Activated naive CD8-positive, alpha-beta T cell (primary cell): ENCODE measurements at regions not wholly inside any gene's neighbourhood (a gene's known extent, or its start where the extent isn't known, plus 50 kb on each side); places are given as distances from the start of the nearest gene placed in this dataset.
"Not testable (repeated sequence)": the region's sequence is repeated elsewhere in the genome, so short reads cannot be mapped to it uniquely, and the experiment has no call there.

ENCODE experiments used
- H3K27ac Mint-ChIP-seq: one replicate; pipeline ENCODE4 v1.8.0; 2021; ENCODE audit warnings: mixed read lengths
- H3K27me3 Mint-ChIP-seq: one replicate; pipeline ENCODE4 v1.8.0; 2021; ENCODE audit warnings: mixed read lengths
- H3K36me3 Mint-ChIP-seq: one replicate; pipeline ENCODE4 v1.8.0; 2021; ENCODE audit warnings: mixed read lengths
- H3K4me1 Mint-ChIP-seq: one replicate; pipeline ENCODE4 v1.8.0; 2021; ENCODE audit warnings: low read depth, mixed read lengths
- H3K4me3 Mint-ChIP-seq: one replicate; pipeline ENCODE4 v1.8.0; 2021; ENCODE audit warnings: mild to moderate bottlenecking, mixed read lengths
- H3K9me3 Mint-ChIP-seq: one replicate; pipeline ENCODE4 v1.8.0; 2021; ENCODE audit warnings: low read depth, mixed read lengths

DNA sequence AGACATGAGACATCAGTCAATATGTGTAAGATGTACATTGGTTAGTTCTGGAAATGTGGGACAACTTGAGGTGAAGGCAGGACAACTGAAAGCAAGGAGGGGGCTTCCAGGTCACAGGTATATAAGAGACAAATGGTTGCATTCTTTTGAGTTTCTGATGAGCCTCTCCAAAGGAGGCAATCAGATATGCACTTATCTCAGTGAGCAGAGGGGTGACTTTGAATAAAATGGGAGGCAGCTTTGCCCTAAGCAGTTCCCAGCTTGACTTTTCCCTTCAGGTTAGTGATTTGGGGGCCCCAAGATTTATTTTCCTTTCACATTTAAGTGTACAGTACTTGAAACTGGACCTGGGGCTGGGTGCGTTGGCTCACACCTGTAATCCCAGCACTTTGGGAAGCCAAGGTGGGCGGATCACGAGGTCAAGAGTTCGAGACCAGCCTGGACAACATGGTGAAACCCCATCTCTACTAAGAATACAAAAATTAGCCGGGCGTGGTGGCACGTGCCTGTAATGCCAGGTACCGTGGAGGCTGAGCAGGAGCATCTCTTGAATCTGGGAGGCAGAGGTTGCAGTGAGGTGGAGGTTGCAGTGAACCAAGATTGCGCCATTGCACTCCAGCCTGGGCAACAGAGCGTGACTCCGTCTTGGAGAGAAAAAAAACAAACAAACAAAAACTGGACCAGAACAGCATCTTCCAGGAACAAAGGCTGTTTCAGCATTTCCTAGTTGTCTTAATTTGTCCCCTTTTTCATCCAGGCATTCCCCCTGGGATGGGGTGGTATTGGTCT, 130.9 kb upstream of the ZNF746 start:
- H3K27ac Mint-ChIP-seq, H3K4me1 Mint-ChIP-seq, H3K36me3 Mint-ChIP-seq, H3K4me3 Mint-ChIP-seq, H3K9me3 Mint-ChIP-seq, H3K27me3 Mint-ChIP-seq: not testable (repeated sequence)

DNA sequence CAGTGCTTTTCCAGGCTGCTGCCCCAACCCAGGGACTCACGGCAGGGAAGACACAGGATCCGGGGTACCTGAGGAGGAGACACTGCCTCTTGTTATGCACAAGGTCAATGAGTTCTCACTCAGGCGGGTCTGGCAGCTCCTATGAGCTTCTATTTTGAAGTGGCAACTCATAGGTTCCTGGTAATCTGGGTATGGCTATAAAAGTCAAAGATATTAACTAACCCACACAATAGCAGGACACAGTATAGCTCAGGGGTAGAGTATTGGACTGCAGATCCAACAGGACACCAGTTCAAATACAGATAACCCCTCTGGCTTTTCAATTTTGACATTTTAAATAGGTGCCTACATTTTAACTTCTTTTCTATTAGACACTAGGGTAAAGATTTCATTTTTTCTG, 130.3 kb upstream of the ZNF746 start:
- peaks cover 16% of the 10 kb centered on the region for H3K4me1 Mint-ChIP-seq
- H3K9me3 Mint-ChIP-seq = no peaks in the 10 kb centered on the region
- no peak overlapping the region for H3K4me3 Mint-ChIP-seq
- H3K27ac Mint-ChIP-seq = no peak overlapping the region
- H3K36me3 Mint-ChIP-seq = no peaks in the 10 kb centered on the region
- no peaks in the 10 kb centered on the region for H3K27me3 Mint-ChIP-seq

DNA sequence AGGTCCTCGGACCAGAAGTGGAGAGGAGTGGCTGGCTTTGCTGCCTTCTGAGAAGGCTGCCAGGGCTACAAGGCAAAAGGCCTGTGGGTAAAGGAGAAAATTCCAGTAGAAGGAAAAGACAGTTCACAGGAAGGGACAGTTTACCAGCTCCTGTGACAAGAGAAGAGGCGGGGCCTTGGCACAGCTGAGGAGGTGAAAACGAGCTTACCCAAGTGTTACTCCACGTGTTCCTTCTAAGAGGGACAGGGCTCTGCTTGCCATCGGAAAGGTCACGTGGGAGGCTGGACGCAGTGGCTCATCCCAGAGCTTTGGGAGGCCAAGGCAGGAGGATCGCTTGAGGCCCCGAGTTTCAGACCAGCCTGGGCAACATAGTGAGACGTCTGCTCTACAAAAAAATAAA, 129.4 kb upstream of the ZNF746 start:
- Mint-ChIP-seq H3K4me3 (no peak overlapping the region), H3K9me3 (no peaks in the 10 kb centered on the region), H3K36me3 (peaks cover 2% of the 10 kb centered on the region), H3K4me1 (peaks cover 25% of the 10 kb centered on the region), H3K27ac (no peak overlapping the region), H3K27me3 (no peaks in the 10 kb centered on the region)

DNA sequence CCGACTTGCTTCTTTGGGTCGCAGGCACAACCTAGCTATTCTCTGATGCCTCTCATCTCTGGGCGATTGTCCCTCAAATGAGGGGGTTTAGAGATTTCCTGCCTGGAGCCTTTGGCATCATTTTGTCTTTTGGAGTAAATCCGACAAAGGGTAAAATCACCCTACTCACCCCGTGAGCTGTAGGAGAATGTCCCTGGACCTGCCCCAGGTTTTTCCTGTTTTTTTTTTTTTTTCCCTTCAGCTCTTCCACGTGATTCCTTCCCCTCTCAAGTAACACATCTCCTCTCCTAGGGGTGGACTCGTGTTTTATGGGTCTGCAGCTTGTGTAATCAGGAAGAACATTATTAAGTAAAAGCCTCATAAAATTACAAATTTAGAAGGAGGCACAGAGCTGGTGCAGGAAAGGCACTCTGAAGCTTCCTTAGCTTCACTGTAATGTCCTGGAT, 128.4 kb upstream of the ZNF746 start:
- H3K4me1 Mint-ChIP-seq = peaks cover 34% of the 10 kb centered on the region
- H3K36me3 Mint-ChIP-seq = peaks cover 2% of the 10 kb centered on the region
- H3K4me3 Mint-ChIP-seq = peak overlapping the region; percentile 90
- no peaks in the 10 kb centered on the region for H3K27me3 Mint-ChIP-seq
- no peaks in the 10 kb centered on the region for H3K9me3 Mint-ChIP-seq
- H3K27ac Mint-ChIP-seq = no peak overlapping the region

DNA sequence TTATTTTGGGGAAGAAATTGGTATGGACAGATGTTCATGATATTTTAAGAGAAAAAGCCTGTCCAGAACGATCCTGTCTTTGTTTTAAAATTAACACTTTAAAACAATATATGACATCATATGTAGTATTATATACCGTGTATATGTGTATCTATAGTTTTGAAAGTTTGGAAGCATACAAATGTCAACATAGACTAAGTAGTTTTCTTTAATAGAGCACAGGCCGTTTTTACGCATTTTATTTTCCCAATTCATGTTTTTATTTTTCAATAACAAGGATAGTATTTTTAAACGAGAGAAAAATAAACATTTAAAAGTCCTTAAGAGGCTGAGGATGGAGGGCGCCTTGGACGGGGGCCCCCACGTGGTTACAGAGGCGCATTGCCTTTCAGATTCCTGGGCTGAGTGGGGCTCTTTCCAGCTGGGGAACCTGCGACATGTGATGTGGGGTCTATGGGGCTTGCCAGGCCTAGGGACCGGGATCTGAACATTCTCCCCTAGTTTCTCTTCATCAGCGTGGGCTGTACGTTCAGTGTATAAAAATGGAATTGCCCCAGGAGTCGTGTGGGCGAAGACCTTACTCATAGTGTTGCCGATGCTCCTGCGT, 127.8 kb upstream of the ZNF746 start:
- H3K27ac Mint-ChIP-seq = peak overlapping the region; percentile 61
- H3K27me3 Mint-ChIP-seq = no peaks in the 10 kb centered on the region
- peak overlapping the region; percentile 90 for H3K4me3 Mint-ChIP-seq
- no peaks in the 10 kb centered on the region for H3K9me3 Mint-ChIP-seq
- H3K4me1 Mint-ChIP-seq = peaks cover 39% of the 10 kb centered on the region
- peaks cover 4% of the 10 kb centered on the region for H3K36me3 Mint-ChIP-seq

DNA sequence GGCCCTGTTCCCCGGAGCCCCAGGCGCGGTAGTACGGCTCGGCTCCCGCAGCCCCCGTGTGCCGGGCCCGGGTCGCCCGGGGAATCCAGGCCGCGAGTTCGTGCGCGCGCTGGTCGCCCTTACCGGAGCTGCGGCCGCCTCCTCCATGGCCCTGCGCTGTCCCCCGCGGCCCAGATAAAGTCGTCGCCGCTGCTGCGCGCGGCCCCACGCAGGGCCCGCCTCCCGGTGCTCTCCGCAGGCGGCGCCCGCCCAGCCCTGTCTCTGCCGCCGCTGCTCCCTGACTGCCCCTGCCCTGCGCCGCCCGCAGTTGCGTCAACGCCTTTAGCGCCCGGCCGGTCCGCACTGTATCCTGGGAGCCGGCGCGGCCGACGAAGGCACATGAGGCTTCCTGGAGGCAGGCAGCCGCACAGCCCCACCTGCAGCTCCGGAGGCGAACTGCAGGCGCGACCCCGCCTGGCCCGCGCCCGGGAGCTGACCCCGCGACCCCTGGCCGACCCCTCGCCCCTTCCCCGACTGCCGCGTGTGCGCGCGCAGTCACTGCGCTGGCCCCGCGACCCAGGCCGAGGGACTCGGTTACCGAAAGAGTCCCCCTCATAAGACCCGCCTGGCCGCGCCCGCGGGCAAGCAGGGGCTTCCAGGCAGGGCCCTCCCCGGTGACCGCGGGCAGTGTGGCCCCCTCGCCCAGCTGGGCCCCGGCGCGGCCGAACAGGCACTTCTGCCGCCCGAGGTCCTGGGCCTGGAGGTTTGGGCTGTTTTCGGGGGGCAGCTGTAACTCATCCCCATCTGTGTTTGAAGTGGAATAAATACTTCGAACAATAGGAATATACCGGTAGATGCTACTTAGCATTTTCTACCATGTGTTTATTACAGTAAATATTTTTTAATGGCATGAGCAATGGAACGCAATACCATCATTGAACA, 127.1 kb upstream of the ZNF746 start:
- H3K4me3 Mint-ChIP-seq = peak overlapping the region; percentile 90

DNA sequence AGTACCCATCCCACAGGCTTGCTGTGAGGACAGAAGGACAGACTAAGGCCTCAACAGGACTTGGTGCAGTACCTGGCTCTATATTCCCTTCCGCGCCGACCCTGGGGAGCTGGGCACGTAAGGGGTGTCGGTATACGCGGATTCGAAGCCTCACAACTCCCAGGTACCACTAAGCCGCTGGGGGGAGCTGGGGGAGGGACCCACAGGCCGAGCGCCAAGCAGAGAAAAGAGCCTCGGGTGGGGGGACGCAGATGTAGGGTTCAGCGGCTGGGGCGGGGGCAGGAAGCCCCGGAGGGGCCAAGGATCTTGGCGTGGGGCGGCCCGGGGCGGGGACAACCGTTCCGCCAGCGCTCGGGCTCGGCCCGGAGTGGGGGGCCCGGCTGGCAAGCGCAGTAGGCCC, 126.4 kb upstream of the ZNF746 start:
- Mint-ChIP-seq H3K36me3 (peaks cover 4% of the 10 kb centered on the region), H3K9me3 (no peaks in the 10 kb centered on the region), H3K4me3 (peak overlapping the region; percentile 96), H3K4me1 (peaks cover 44% of the 10 kb centered on the region), H3K27ac (peak overlapping the region; percentile 88), H3K27me3 (no peaks in the 10 kb centered on the region)

More for the DNA sequence above, 127.1 kb upstream of the ZNF746 start:
- Mint-ChIP-seq H3K9me3 (no peaks in the 10 kb centered on the region), H3K27me3 (no peaks in the 10 kb centered on the region), H3K4me1 (peaks cover 42% of the 10 kb centered on the region), H3K36me3 (peaks cover 4% of the 10 kb centered on the region), H3K27ac (peak overlapping the region; percentile 76)

DNA sequence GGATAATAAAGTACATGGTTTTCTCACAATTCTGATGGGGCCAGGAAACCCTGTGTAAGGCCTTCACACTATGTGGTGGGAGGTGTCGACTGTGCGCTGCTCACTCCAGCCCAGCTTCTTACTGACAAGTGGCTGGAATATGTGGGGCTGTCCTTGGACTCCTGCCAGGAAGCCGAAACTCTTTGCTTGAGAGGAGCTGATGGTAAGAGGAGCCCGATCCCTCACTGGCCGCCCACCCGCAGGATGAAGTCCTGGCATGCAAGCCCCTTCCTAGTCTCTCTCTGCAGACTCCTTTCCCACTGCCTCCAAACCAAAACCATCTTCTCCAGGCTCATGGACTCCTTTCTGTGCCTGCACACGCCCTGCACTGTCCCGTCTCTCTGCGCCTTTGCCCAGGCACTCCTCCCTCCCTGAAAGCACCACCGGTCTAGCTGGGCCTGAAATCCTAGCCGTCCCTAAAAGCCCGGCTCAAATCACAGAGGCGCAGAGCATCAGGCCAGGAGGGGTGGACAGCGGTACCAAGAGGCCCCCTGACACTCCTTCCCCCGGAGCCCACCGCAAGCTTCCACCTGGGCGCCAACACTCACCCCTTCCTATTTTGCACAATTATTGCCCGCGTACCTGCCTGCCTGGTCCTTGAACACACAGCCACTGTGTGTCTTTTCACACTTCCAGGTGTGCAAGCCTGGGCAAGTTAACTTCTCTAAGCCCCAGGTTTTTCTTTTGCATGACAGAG, 125.8 kb upstream of the ZNF746 start:
- not testable (repeated sequence) for H3K9me3 Mint-ChIP-seq, H3K36me3 Mint-ChIP-seq, H3K27me3 Mint-ChIP-seq
- peaks cover 44% of the 10 kb centered on the region for H3K4me1 Mint-ChIP-seq
- peak overlapping the region; percentile 96 for H3K4me3 Mint-ChIP-seq
- H3K27ac Mint-ChIP-seq = peak overlapping the region; percentile 88

DNA sequence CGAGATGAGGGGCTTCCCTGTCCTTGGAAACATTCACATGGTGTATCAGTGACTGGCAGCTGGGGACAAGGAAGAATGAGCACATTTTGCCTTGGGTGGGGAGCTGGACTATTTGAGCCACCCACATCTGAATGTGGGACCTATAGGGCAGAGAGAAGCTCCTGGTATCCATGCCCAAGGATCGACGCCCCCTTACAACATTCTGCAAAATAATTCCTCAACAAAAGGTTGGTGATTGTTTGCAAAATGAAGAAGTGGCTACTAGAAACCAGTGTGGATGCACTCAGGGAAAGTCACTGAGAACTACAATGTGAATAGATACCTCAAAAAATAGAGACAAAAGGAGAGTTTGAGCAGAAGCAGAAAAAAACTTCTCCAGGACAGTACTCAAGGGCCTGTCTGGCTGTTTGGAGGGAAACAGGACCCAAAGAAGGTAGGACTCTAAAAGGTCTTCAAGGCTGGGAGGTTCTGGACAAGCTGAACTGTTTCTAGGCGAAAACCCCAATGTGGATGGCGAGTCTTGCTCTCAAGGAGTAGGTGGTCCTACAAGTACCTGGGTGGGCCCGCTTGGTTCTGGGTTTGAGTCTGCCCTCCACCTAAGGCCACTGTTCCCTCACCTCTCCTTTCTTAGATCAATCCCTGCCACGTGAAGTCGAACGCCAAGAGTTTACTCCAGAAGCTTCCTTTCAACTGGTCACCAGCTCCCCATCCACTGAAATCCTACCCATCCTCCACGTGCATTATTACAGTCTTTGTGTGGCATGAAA, 125.0 kb upstream of the ZNF746 start:
- H3K27me3 Mint-ChIP-seq = no peaks in the 10 kb centered on the region
- H3K36me3 Mint-ChIP-seq = peaks cover 4% of the 10 kb centered on the region
- peaks cover 44% of the 10 kb centered on the region for H3K4me1 Mint-ChIP-seq

DNA sequence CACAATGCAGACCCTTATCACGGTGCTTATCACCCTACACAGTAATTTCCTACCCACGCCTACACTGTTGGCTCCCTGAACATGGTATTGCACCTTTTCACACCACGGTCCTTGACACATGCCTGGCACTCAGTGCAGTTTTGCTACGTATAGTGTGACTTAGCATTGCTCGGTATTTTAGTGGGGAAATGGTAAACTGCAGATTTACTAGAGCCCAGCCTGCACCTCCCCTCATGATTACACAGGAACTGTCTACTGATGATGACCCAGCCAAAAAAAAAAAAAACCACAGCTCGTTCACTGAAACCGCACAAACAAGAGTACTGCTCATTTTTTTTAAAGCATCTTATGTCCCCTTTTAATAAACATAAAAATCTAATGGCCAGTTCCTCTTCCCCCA, 124.2 kb upstream of the ZNF746 start:
- H3K9me3 Mint-ChIP-seq = no peaks in the 10 kb centered on the region

More for the DNA sequence above, 125.0 kb upstream of the ZNF746 start:
- Mint-ChIP-seq H3K27ac (peak overlapping the region; percentile 88), H3K9me3 (no peaks in the 10 kb centered on the region), H3K4me3 (peak overlapping the region; percentile 96)

DNA sequence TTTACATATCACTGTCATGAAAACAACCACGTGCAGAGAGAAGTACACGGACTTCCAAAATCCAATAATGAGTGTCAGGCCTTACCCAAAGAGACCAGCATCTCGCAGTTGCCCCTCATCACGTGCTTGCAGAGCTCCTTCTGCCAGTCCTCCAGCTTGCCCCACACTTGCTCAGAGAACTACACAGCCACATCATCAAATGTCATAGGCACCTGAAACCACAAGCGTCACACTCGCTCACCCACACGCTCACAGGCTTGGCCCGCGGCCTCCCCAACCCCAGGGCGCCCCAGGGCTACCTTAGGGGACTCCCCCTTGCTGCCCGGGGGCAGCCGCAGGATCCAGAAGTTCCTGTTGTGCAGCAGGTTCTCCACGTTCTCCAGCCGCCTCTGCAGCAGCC, 123.4 kb upstream of the ZNF746 start:
- Mint-ChIP-seq H3K36me3 (peaks cover 8% of the 10 kb centered on the region), H3K4me3 (peak overlapping the region; percentile 74)

More for the DNA sequence above, 124.2 kb upstream of the ZNF746 start:
- Mint-ChIP-seq H3K4me1 (peaks cover 46% of the 10 kb centered on the region), H3K36me3 (peaks cover 8% of the 10 kb centered on the region), H3K4me3 (peak overlapping the region; percentile 96), H3K27ac (peak overlapping the region; percentile 72), H3K27me3 (no peaks in the 10 kb centered on the region)

DNA sequence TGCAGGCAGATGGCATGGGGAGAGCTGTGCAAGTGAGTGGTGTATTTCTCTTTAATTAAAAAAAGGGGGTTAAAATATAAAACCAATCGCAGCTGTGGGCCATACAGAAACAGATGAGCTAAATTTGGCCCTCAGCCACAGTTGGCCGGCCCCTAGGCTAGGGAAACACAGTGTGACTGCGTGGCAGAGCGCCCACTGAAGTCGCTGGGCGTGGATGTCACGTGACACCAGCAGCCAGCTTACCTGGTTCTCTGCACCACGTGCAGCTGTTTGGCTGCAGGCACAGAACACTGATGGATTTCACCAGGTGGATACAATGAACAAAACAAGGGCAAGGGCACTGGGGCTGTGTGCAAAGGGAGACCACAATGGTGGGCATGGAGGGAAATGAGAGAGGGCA, 119.3 kb upstream of the ZNF746 start:
- Mint-ChIP-seq H3K27ac (no peak overlapping the region), H3K36me3 (peaks cover 5% of the 10 kb centered on the region), H3K9me3 (no peaks in the 10 kb centered on the region), H3K4me1 (peaks cover 27% of the 10 kb centered on the region), H3K4me3 (no peak overlapping the region), H3K27me3 (no peaks in the 10 kb centered on the region)

More for the DNA sequence above, 123.4 kb upstream of the ZNF746 start:
- H3K9me3 Mint-ChIP-seq = no peaks in the 10 kb centered on the region
- H3K4me1 Mint-ChIP-seq = peaks cover 51% of the 10 kb centered on the region
- H3K27me3 Mint-ChIP-seq = no peaks in the 10 kb centered on the region
- H3K27ac Mint-ChIP-seq = peak overlapping the region; percentile 84

DNA sequence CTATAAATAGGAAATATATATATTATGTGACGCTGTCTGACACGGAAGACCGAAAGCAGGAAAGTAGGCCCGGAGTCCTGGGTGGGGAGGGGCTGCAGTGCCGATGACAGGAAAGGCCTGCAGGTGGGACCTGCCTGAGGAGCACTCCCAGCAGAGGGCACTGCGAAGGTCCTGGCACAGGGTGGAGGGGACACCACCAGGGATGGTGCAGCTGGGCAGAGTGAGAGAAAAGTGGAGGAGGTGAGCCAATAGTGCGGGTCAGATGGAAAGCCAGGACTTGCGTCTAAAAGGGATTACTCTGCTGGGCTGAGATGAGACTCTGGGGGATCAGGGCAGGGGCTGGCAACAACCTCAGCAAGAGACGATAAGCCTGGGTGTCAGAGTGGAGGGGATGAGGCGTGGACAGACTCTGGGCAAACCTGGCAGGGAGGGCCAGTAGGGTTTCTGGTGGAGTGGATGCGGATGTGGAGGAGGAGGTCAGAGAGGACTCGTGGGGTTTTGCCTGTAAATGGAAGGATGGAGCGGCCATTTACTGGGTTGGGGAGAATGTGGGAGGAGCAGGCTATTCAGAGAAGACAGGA, 118.2 kb upstream of the ZNF746 start:
- H3K27me3 Mint-ChIP-seq = no peaks in the 10 kb centered on the region
- peaks cover 18% of the 10 kb centered on the region for H3K4me1 Mint-ChIP-seq
- H3K27ac Mint-ChIP-seq = no peak overlapping the region
- H3K36me3 Mint-ChIP-seq = peaks cover 6% of the 10 kb centered on the region
- H3K9me3 Mint-ChIP-seq = no peaks in the 10 kb centered on the region
- H3K4me3 Mint-ChIP-seq = no peak overlapping the region
